ENCODE measurements at regions not wholly inside any gene's neighbourhood (a gene's known extent, or its start where the extent isn't known, plus 50 kb on each side); places are given as distances from the start of the nearest gene placed in this dataset.
"Not testable (repeated sequence)": the region's sequence is repeated elsewhere in the genome, so short reads cannot be mapped to it uniquely, and the experiment has no call there.

- DNase-seq (ENCODE audit: low spot score), result not testable (repeated sequence)
Observed at GRCh38 chr10:45056806-45057205, 56.1 kb downstream of the ZNF22 start.

GRCh38 chr10:45058580-45058979 is 57.9 kb downstream of the ZNF22 start:
- no peak for DNase-seq (ENCODE audit: low spot score)

- DNase-seq (ENCODE audit: low spot score), result no peak
Observed at GRCh38 chr10:45058992-45059561, 58.4 kb downstream of the ZNF22 start.

GRCh38 chr10:45059632-45060031 is 58.9 kb downstream of the ZNF22 start:
- DNase-seq (ENCODE audit: low spot score), result no peak

- no peak for DNase-seq (ENCODE audit: low spot score)
Observed at GRCh38 chr10:45061982-45062381, 61.3 kb downstream of the ZNF22 start.

GRCh38 chr10:45063591-45064231 is 63.0 kb downstream of the ZNF22 start:
- DNase-seq (ENCODE audit: low spot score), result no peak

- DNase-seq (ENCODE audit: low spot score), result no peak
Observed at GRCh38 chr10:45064998-45065397, 64.3 kb downstream of the ZNF22 start.

- no peak for DNase-seq (ENCODE audit: low spot score)
Observed at GRCh38 chr10:45071043-45071813, 70.5 kb downstream of the ZNF22 start.

GRCh38 chr10:45075216-45075615 is 74.5 kb downstream of the ZNF22 start:
- DNase-seq (ENCODE audit: low spot score), result no peak

- no peak for DNase-seq (ENCODE audit: low spot score)
Observed at GRCh38 chr10:45075826-45076380, 75.2 kb downstream of the ZNF22 start.

GRCh38 chr10:45076891-45077290 is 76.2 kb downstream of the ZNF22 start:
- no peak for DNase-seq (ENCODE audit: low spot score)

- no peak for DNase-seq (ENCODE audit: low spot score)
Observed at GRCh38 chr10:45080331-45080730, 79.6 kb downstream of the ZNF22 start.

GRCh38 chr10:45082176-45082575 is 81.5 kb downstream of the ZNF22 start:
- DNase-seq (ENCODE audit: low spot score), result no peak

GRCh38 chr10:45091968-45092367 is 91.2 kb downstream of the ZNF22 start:
- DNase-seq (ENCODE audit: low spot score), result no peak

GRCh38 chr10:45093945-45094344 is 93.2 kb downstream of the ZNF22 start:
- no peak for DNase-seq (ENCODE audit: low spot score)

GRCh38 chr10:45095286-45095685 is 94.6 kb downstream of the ZNF22 start:
- no peak for DNase-seq (ENCODE audit: low spot score)

GRCh38 chr10:45096001-45096400 is 95.3 kb downstream of the ZNF22 start:
- DNase-seq (ENCODE audit: low spot score), result no peak

- no peak for DNase-seq (ENCODE audit: low spot score)
Observed at GRCh38 chr10:45100429-45100828, 99.7 kb downstream of the ZNF22 start.

- DNase-seq (ENCODE audit: low spot score), result no peak
Observed at GRCh38 chr10:45104674-45105073, 104.0 kb downstream of the ZNF22 start.

GRCh38 chr10:45105309-45105708 is 104.6 kb downstream of the ZNF22 start:
- DNase-seq (ENCODE audit: low spot score), result not testable (repeated sequence)

- no peak for DNase-seq (ENCODE audit: low spot score)
Observed at GRCh38 chr10:45106236-45106856, 105.6 kb downstream of the ZNF22 start.

- DNase-seq (ENCODE audit: low spot score), result no peak
Observed at GRCh38 chr10:45111509-45111908, 110.8 kb downstream of the ZNF22 start.

All from mucosa of gallbladder (tissue), 1 donor.